Coronary artery (tissue), 2 donors: ENCODE measurements at regions not wholly inside any gene's neighbourhood (a gene's known extent, or its start where the extent isn't known, plus 50 kb on each side); places are given as distances from the start of the nearest gene placed in this dataset.

ENCODE experiments used
- DNase-seq: peaks from one replicate; pipeline ENCODE4 v3.0.0-alpha.2; 2017; ENCODE audit warnings: low spot score
- H3K27ac ChIP-seq, 2 donors: fragments of 200-600 bp; sonication (generic); one replicate each; pipeline ENCODE4 v1.5.1; 2016 to 2019
- H3K4me3 ChIP-seq: fragments of 200-600 bp; sonication (generic); 2 replicates; pipeline ENCODE4 v1.5.1; 2016; ENCODE audit warnings: mild to moderate bottlenecking, moderate library complexity
- TF ChIP-seq, protein P1 (sequence below): fragments of 200-600 bp; sonication (generic); IDR thresholded peaks from one replicate; pipeline ENCODE4 v1.5.1; 2019; ENCODE audit warnings: antibody characterized with exemption

DNA sequence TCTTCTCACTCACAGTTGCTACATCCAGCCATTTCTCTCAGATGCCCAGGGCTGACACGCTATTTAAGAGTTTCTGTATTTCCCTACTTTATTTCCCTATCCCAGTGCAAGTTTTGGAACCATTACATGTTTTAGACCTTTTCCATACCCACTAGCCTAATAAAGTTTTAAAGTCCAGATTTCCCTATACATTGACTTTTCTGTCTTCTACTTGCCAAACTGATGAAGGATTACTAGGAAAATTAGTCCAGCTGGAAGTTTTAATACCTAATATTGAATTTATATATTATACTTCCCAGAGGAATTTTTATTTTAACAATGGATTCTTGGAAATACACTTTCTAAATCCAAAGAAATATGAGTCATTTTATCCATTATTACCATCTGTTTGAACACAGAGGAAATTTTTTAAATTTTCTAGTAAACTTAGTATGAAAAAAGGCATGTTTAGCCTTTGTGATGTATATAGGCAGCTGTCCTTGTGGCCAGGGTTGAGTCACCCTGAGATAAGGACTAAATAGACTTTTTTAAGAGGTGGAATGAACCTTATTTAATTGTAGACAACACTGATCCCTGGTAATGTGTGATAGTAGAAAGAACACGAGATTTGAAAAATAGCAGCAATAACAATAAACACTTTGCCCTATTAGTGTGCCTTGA is 205.0 kb downstream of the TFEC start:
- DNase-seq = no peak
- TF ChIP-seq, protein P1, sequence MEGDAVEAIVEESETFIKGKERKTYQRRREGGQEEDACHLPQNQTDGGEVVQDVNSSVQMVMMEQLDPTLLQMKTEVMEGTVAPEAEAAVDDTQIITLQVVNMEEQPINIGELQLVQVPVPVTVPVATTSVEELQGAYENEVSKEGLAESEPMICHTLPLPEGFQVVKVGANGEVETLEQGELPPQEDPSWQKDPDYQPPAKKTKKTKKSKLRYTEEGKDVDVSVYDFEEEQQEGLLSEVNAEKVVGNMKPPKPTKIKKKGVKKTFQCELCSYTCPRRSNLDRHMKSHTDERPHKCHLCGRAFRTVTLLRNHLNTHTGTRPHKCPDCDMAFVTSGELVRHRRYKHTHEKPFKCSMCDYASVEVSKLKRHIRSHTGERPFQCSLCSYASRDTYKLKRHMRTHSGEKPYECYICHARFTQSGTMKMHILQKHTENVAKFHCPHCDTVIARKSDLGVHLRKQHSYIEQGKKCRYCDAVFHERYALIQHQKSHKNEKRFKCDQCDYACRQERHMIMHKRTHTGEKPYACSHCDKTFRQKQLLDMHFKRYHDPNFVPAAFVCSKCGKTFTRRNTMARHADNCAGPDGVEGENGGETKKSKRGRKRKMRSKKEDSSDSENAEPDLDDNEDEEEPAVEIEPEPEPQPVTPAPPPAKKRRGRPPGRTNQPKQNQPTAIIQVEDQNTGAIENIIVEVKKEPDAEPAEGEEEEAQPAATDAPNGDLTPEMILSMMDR = no peak
- Histone ChIP-seq H3K4me3 (no peak overlapping the region), H3K27ac (no peak overlapping the region)

DNA sequence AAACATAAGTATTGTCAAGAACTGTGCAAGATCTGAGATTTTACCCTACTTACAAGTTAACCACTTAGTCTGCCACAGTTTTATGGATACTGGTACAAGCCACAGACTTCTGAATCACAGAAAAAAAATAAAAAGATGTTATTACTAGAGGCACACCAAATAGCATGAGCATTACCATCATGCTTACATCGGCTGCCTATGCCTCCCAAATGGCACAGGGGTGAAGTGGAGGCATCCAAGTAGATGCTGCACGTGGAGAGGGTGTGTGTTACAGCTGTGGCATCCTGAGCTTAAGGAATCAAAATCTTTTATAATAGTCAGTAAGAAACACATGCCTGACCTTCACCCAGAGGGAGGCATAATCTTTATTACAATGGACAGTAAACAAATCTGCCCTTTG is 207.8 kb downstream of the TFEC start:
- Histone ChIP-seq H3K27ac (no peak overlapping the region), H3K4me3 (no peak overlapping the region)
- TF ChIP-seq, protein P1 = no peak
- no peak for DNase-seq

DNA sequence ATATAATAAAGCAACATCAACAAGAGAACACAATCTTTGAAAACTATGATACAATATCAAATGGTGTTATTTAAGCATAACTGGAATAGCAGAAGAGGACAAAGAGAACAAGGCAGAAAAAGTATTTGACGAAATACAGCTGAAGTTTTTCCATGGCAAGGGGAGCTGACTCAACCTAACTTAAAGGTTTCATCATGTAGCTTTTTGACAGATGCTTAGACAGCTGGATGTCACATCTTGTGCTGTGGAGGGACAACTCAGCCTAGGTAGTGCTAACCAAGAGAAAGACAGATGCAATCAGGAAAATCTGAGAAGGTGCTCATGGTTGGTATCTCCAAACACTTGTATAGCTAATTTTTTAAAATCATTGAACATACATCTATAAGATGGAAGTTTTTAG is 208.2 kb downstream of the TFEC start:
- H3K4me3 ChIP-seq = no peak overlapping the region
- DNase-seq = no peak

DNA sequence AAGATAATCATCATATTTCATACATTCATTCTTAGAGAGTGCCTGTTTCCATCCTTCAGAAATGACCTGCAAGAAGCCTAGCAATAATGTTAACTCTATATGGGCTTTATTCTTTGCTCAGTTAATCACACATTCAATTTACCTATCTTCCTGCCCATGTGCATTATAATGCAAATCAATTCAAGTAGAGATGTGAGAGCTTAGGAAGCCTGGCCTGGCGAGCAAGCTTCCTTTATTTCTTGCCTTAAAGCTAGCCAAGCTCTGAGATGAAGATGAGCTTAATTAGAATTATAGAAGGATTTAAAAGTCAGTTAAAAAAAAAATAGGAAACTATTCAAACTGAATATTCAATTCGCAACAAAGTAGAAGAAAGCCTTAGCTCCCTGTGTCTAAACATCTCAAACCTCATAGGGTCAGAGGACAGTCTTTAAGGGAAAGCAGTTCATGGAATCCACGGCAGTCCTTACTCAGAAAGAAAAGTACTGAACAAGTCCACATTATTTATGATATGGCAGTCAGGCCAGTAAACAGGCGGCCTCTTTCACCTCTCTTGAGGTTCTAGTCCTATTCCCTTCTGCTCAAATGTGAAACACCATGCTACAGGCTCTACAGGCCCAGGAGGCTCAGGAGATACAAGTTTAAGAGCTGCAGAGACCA is 214.1 kb downstream of the TFEC start:
- TF ChIP-seq, protein P1 = no peak
- no peak for DNase-seq
- no peak overlapping the region for H3K27ac ChIP-seq

More for the DNA sequence above, 208.2 kb downstream of the TFEC start:
- TF ChIP-seq, protein P1 = no peak
- H3K27ac ChIP-seq = no peak overlapping the region

DNA sequence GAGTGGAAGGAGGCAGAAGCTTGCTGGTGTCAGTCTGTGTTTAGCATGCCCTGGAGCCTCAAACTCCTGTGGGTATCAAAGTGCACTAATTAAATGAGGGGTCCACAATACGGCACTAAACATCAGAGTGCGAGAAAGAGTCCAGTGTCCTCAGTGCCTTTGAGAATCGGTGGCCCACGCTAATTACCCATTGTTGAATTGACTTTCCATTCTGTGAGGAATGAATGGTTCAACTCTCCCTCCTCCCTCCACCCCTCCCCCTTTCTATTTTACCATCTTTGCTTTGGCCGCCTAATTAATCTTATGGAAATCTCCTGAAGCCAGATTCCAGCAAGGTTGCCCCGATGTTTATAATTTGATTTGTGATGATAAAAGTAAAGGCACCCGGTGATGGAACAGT is 217.8 kb downstream of the TFEC start:
- no peak overlapping the region for H3K4me3 ChIP-seq
- DNase-seq = no peak
- TF ChIP-seq, protein P1 = no peak
- no peak overlapping the region for H3K27ac ChIP-seq

More for the DNA sequence above, 214.1 kb downstream of the TFEC start:
- H3K4me3 ChIP-seq = no peak overlapping the region

DNA sequence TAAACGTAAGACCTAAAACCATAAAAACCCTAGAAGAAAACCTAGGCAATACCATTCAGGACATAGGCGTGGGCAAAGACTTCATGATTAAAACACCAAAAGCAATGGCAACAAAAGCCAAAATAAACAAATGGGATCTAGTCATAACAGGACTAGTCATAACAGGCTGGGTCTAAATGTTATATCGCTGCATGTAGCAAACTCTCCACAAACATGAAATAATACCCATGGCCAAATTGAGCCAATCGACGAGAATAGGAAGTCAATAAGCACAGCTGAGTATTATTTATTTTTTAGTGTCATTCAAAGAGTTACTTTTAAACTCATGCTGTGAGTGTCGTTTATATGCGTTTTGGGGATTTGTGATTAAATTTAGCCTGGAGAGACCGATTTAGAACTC is 225.1 kb downstream of the TFEC start:
- TF ChIP-seq, protein P1 = no peak
- Histone ChIP-seq H3K4me3 (no peak overlapping the region), H3K27ac (no peak overlapping the region)
- no peak for DNase-seq

DNA sequence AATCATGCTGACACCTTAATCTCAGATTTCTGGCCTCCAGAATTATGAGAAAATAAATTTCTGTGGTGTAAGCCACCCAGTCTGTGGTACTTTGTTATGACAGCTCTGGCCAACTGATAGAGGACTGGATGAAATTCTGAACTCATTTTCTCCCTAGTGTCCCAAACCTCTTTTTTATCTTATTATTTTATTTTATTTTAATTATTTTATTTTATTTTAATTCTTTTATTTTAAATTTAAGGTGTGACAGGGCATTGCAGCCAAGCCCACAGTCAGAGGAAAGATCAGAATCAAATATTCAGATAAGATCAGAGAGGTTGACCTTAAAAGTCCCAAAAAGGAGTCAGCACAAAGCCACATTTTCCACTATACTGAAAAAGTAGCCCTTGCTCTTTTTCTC is 228.1 kb downstream of the TFEC start:
- DNase-seq = no peak
- Histone ChIP-seq H3K4me3 (no peak overlapping the region), H3K27ac (no peak overlapping the region)
- TF ChIP-seq, protein P1 = no peak
